Right lobe of liver (tissue), 4 donors: ENCODE measurements at regions not wholly inside any gene's neighbourhood (a gene's known extent, or its start where the extent isn't known, plus 50 kb on each side); places are given as distances from the start of the nearest gene placed in this dataset.

ENCODE experiments used
- POLR2A ChIP-seq: fragments of 450-650 bp; IDR thresholded peaks from one replicate; pipeline ENCODE4 v1.6.1; 2017; ENCODE audit warnings: antibody characterized with exemption, mild to moderate bottlenecking
- TF ChIP-seq, protein P1 (sequence below), 4 donors: fragments of 200-600 bp in 3 of 4; fragments of 450-650 bp in 1 of 4; IDR thresholded peaks; one replicate each; pipeline versions ENCODE4 v1.5.1 to v1.8.0; 2016 to 2022; ENCODE audit warnings: antibody characterized with exemption in 4 of 4, mild to moderate bottlenecking in 2 of 4
- donor health status: DM: no; HTN: no; CAD: no.
- donor health status: DM: no; HTN: no; CAD: no.
- donor health status: DM: no; HTN: yes; CAD: no.

DNA sequence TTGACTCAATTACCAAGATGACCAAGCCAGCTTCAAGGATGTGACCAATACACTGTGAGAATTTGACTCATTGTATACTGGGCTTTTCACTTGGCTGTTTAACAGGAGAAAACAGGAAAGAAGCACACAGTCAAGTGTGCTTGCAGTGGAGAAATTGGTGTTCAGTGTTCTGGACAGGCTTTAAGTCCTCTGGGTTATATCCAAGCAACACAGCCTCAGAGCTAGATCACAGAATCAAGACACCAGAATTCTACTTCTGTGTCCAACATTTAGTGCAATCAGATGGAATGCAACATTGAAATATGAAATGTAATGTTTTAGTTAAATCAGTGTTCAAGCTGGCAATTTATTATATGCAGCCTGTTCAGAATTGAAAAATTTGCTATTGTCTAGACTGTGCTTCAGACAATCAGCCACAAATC lies 694.4 kb downstream of the LTN1 start:
- TF ChIP-seq, protein P1, sequence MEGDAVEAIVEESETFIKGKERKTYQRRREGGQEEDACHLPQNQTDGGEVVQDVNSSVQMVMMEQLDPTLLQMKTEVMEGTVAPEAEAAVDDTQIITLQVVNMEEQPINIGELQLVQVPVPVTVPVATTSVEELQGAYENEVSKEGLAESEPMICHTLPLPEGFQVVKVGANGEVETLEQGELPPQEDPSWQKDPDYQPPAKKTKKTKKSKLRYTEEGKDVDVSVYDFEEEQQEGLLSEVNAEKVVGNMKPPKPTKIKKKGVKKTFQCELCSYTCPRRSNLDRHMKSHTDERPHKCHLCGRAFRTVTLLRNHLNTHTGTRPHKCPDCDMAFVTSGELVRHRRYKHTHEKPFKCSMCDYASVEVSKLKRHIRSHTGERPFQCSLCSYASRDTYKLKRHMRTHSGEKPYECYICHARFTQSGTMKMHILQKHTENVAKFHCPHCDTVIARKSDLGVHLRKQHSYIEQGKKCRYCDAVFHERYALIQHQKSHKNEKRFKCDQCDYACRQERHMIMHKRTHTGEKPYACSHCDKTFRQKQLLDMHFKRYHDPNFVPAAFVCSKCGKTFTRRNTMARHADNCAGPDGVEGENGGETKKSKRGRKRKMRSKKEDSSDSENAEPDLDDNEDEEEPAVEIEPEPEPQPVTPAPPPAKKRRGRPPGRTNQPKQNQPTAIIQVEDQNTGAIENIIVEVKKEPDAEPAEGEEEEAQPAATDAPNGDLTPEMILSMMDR (IDR thresholded peaks at IDR 0.05) = no peak
- TF ChIP-seq POLR2A = no peak
